ENCODE measurements at regions not wholly inside any gene's neighbourhood (a gene's known extent, or its start where the extent isn't known, plus 50 kb on each side); places are given as distances from the start of the nearest gene placed in this dataset.
"Not testable (repeated sequence)": the region's sequence is repeated elsewhere in the genome, so short reads cannot be mapped to it uniquely, and the experiment has no call there.

DNA sequence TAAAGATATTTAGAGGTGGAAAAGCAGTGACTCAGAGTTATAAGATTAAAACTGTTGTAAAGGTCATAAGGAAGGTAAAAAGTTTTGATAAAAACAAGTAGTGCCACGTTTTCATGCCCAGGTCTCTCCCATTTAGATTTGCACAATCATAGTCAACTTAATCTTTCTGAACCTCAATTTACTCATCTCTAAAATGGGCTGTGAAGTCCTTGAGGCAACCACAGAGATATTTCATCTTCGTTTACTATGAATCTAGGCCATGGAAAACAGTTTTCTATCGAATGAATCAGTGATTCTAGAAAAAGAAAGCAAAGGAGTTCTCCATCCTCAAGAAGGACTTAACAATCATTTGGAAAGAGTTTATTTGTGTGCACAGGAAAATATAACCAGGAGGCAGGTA, 190.2 kb downstream of the EDN1 start:
- DNase-seq, result no peak

DNA sequence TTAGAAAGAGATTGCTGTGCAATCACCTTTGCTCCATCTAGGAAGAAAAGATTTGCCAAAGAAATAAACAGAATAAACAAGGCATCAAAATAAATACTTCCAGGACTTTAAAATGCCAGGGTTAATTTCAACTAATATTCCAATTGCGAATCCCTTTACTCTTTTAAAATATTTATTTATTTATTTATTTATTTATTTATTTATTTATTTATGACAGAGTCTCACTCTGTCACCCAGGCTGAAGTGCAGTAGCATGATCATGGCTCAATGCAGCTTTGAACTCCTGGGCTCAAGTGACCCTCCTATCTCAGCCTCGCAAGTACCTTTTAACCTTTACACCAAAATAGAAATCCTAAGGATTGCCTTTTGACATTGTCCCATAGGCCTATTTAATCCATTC, 191.1 kb downstream of the EDN1 start:
- DNase-seq, result no peak

DNA sequence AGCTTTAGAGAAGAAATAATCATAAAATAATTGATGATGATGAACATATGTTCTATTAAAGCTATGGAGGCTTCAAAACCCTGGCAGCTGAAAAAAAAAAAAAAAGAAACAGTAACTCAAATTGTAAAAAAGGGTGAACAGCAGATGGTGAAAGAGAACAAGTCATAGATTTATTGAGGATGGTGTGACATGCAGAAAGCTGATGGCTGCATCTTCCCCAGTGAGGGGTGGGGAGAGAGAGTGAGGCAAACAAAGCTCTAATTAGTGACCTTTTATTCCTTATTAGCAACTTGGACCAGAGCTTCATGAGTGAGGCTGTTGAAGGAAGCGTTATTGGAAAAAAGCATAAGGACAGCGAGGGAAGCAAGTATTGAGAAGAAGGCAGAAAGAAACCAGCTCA, 191.7 kb downstream of the EDN1 start:
- DNase-seq, result no peak

DNA sequence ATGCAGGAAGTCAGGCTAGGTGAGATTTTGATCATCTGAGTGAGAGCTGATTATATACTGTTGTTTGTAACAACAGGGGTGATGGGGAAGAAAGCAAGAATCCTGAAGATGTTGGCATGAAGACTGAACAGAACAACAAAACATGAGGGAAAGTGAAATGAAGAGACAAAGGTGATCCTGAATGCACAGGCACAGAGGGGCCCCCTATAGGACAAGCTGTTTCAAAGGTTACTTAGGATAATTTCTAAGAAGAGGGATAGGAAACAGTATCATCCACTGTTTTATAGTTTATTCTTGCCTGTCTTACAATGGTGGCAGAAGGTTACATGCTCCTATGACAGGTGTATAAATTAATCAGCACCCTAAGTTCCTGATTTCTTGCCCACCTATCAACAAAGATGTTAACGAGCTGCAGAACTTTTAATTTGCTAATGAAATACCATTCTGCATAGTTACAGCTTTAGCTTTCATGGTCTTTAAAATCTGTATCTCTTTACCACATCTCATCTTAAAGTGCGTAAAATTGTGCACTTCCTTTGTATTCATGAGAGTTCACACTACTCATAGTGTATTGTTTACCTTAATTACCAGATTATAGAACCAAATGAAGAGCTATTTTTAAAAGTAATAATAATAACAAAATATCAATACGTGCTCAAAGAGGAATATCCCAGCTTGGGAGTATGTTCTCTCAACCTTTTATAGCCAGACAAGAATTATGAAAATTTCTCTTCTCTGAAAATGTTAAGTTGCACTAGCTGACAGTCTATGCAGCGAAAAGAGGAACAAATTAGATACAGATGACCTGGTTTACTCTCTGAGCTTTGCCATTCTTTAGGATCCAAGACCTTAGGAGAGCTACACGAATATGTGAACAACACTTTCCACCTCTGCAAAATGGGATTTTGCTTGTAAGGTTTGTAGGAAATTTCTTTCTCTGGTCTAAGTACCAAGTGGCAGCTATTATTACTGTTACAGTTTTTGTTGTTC, 192.5 kb downstream of the EDN1 start:
- peak in 1 of 2 experiments; percentile 17 for DNase-seq

DNA sequence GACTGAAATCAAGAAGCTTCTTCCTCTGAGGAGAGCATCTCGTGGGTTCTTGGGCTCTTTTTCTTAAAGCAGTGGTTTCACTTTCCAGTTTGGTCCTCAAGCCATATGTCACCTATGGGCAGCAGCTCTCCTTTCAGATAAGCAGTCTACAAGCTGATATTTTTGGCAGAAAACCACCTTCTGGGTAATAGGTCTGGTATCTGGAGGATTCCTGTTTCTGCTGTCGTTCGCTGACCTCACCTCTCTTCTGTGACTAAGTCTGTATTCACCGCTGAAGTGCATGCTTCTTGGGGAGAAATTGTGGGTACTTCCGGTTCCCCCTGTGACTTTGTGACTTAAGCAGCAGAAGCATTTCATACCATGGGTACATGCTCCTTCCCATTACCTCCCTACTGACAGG, 193.6 kb downstream of the EDN1 start:
- no peak for DNase-seq

DNA sequence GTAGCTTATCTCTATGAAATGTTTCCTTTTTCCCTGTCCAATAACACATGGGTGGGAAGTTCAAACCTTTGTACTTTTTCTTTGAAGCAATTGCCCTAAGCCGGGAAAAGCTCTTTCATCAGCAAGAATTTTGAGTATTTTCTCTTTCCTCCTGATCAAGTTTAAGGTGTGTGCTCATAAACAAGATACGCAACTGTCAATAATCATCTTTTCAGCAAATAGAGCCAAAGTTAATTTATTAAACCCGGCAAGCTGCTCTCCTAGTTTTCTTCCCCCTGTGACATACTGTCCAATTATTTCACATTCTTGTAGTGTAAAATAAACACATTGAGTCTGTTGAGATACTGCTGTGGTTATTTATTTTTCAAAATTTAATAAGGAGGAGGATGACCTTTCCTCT, 194.4 kb downstream of the EDN1 start:
- no peak for DNase-seq

DNA sequence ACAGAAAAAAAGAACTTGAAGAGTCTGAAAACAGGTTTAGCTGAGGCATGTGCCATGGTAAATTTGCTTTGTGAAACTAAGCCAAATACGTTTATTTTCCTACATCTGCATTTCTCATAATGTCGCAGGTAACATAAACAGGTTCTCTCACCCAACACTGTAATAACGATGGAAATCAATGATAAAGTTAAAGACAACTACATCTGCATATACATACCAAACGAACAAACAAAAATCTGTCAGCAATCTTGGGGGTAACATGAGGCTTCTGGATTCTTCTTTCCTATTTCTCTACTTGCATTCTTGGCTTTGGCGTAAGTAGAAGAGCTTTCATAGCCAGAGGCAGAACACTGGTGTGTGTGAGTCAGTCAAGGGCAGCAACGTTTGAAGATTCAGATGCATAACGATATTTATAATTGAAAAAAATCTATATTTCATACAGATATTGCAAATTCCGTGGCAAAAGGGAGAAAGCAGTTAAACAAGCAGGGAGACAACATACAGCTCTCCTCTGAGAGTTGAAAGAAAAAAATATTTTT, 195.1 kb downstream of the EDN1 start:
- DNase-seq, result no peak

DNA sequence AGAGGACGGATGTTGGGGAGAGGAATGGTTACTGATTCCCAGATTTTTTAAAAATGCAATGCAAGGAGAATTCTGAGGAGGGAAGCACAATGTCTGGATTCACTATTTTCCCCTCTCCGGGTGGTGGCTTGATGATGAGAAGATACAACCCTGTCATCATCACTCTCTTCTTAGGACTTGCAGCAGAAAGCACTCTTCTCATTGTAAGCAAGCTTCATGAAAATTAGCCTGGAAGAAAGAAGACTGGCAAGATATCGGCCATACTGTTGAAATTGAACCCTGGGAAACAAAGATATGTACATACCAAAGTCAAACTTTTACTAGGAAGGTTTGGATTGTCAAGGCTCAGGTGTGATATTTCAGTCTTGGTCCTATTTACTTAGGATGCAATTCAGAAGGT, 195.7 kb downstream of the EDN1 start:
- DNase-seq, result no peak

DNA sequence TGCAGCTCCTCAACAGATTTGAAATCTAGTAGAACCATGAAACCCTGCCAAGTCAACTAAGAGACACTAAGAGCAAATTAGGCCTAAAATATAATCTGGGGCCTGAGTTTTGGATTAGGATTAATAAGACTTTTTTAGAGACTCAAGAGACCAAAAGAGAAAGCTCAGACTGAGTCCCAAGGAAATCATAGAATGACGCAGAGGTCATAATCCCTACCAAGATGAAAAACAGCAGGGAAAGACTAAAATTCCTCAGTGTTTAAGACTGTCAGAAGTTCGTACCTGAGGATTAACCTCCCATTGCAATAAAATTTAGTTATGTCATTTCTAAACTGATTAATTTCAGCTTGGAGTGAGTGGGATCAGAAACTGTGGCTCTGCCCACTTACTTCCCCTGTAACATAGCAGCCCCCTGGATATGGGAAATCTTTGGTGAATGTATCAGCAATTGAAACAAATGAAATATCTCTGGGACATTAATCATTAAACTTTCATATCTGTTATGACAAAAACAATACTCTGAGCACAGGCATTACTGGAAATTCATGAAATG, 200.3 kb downstream of the EDN1 start:
- no peak for DNase-seq

DNA sequence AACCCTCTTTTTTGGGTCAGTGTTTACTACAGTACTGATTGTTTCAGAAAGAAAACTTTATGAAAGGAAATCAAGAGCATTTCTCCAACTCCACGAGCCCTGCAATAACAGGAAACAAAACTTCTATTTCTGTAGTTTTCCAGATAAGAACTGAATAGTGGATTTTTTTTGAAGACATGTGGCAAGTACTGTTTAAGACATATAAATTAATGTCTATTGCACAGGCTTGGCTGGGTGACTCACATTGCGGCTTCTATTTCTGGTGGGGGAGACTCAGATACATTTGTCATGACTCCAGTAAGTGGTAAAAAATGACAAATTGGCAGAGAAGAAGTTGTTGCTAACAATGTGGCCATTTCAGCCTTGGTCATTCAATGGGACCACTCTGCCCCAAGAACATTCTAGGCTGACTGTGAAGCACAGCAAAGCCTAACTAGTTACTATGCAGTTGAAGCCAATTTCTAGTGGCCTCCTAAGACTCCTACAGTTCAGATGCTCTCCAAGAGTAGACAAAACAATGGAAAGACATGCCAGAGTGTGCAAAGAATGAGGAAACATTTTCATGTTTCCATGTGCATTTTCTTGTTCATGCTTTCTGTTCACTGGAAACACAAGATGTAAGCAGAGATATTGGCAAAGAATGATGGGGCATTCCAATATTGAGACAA, 200.9 kb downstream of the EDN1 start:
- DNase-seq, result no peak

DNA sequence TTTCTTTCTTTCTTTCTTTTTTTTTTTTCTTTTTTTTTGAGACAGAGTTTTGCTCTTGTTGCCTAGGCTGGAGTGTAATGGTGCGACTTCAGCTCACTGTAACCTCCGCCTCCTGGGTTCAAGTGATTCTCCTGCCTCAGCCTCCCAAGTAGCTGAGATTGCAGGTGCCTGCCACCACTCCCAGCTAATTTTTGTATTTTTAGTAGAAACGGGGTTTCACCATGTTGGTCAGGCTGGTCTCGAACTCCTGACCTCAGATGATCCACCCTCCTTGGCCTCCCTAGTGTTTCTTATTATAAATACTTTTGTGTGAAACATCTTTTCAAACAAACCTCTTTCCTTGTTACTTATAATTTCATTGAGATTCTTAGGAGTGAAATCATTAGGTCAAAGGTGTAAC, 202.8 kb downstream of the EDN1 start:
- not testable (repeated sequence) for DNase-seq

DNA sequence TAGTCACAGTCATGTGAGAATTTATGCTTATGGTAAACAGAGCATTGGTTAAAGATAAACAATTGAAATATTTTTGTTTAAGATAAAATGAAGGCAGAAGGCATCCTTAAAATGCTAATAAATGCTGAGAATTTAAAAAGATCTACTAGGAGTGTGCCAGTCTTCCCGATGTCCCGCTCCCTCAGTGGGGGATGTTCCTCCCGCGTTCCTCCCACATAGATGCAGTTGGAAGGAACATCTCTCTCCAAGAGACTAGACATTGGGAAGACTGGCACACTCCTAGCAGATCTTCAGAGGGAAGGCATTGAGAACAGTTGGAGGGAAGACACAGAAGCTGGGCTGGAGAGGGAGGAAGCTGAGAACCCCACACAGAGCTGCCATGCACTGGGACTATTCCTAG, 203.3 kb downstream of the EDN1 start:
- no peak for DNase-seq

DNA sequence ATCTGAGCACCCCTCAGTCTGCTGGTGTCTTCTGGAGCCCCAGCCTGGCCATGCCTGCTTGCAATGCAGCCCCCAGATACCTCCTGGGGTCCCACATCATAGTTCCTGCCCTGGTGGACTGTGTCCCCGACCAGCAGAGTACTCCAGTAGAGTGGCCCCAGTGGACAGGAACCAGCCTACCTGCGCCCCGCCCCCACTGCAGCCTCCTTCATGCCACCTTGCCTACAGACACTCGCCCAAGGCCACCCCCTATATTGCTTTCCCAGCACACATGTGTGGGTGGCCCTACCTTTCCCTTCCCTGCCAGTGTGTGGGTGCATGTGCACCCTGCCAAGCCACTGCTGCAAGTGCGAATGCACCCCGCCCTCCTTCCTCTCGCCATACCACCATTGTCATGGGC, 204.0 kb downstream of the EDN1 start:
- no peak for DNase-seq

DNA sequence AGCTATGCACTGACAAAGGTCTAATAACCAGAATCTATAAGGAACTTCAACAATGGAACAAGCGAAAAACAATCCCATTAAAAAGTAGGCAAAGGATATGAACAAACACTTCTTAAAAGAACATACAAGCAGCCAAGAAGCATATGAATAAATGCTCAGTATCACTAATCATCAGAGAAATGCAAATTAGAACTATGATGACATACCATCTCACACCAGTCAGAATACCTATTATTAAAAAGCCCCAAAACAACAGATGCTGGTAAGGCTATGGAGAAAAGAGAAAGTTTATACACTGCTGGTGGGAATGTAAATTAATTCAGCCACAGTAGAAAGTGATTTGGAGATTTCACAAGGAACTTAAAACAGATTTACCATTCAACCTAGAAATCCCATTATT, 211.8 kb downstream of the EDN1 start:
- DNase-seq, result no peak

DNA sequence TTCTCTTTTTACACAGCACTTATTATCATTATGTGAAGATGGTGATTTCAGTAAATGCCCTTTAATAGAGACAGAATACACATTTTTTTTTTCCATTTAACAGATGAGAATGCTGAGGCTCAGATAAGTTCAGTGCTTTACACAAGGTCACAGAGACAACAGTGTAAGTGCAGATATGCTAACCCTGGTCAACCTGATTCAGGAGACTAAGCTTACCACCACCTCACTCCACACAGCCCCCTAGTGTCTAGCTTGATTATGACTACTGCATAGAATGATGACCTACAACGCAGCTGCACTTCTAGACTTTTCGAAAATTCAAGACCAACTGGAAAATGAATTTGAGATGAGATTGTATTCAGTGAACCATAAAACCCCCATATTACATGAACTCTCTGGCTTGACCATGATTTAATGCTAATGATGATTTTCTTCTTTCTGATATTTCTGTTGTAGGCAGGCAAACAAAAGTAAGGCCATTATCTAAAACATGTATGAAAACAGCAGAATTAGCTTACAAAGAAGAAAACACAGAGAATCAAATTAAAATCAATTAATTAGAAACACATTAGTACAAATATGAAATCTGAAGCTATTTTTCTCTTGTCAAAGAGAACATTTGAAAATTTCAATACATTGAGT, 212.1 kb upstream of the PHACTR1 start:
- peak in 1 of 2 experiments; percentile 38 for DNase-seq

DNA sequence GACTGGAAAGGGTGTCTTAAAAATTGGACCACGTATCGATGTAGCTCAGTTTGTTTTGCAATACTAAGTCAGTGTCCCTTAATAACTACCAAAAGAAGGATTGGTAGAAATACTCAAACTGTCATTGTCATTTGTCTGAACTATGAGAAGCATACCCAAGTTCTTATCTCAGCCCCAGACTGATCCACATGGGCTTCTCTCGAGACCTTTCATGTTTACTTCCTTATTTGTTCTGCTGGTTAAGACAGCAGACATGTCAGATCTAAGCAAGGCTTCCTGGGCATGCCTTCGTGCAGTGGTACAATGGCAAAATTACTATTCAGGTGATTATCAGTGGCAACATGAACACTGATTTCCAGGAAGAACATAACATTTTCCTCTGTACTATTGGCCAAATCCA, 211.1 kb upstream of the PHACTR1 start:
- DNase-seq, result no peak

DNA sequence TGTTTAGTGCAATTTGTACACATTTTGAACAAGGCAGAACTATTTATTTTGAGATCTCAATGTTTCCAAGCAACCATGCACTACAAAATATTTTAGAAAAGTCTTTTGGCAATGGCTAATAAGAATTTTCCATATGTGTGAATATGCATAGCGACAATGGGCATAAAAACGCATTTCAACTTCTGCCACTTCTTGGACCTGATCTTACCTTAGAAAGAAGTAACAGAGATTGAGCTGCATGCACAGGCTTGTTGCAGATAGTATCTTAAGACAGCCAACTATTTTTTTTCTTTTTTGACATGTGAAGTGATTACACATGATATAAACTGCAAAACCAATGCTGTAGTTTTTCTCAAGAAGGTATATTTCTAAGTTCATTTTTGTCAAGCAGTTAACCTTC, 210.4 kb upstream of the PHACTR1 start:
- no peak for DNase-seq

DNA sequence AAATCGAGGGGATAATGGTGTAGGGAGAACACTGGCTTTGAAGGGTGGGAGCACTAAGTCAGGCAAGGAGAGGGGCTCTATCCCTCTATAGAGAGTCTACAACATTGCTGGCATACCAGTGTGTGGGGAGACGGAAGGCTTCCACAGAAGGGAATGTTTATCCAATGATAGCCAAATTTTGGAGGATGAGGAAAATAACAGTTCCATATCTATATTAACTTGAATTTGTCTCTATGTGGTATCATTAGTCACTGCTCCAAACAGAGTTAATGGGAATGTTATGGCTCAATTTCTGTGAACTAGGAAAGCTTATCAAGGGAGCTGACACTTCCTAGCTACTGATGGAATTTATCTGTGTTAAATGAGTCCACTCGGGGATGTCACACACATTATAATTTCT, 208.9 kb upstream of the PHACTR1 start:
- no peak for DNase-seq

DNA sequence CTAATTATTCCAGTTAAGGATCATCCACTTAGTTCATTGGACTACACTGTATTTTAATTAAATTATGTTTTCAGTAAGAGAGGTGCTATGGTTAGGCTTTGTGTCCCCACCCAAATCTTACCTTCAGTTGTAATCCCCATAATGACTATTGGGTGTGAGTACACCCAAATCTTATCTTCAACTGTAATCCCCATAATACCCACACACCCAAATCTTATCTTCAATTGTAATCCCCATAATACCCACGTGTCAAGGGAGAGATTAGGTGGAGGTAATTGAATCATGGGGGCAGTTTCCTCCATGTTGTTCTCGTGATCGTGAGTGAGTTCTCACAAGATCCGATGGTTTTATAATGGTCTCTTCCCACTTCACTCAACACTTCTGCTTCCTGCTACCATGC, 208.0 kb upstream of the PHACTR1 start:
- DNase-seq, result no peak

DNA sequence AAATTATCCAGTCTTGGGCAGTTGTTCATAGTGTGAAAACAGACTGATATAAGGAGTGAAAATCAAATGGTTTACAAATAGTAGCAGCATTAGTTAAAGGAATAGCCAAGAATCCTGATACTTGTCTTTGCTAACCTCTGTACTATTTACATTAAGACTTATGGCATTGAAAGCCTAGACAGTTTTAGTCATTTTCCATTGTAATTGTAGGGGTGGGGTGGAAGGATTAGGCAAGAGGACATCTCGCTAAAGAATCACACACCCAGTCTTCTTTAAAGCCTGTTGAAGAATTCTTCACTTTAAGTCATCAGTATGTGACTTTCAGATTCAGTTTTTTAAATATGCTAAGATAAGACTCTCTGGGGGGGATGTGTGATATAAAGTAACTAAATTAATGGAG, 207.5 kb upstream of the PHACTR1 start:
- no peak for DNase-seq

DNA sequence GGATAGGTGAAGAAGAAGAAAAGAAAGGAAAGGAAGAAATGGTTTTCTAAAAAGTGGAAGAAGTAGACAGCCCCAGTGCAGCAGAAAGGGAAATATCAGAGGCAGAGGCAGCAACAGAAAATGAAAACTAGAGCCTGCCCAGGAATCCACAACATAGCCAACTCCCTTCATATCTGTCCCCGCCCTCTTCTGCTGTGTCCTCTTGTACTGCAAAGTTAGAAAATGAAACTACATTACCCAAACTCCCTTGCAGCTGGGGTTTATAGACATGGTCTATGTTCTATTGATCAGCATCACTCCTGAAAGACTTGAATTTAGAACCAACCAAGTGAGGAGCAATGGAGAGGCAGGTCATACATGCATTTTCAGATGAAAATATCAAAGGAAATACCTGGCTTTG, 200.5 kb upstream of the PHACTR1 start:
- DNase-seq, result no peak

DNA sequence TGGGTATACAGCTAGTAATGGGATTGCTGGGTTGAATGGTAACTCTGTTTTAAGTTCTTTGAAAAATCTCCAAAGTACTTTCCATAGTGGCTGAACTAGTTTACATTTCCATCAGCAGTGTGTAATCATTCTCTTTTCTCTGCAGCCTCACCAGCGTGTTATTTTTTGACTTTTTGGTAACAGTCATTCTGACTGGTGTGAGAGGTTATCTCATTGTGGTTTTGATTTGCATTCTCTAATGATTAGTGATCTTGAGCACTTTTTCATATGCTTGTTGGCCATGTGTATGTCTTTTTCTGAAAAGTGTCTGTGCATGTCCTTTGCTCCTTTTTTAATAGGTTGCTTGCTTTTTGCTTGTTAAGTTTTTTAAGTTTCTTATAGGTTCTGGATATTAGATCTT, 194.2 kb upstream of the PHACTR1 start:
- no peak for DNase-seq

DNA sequence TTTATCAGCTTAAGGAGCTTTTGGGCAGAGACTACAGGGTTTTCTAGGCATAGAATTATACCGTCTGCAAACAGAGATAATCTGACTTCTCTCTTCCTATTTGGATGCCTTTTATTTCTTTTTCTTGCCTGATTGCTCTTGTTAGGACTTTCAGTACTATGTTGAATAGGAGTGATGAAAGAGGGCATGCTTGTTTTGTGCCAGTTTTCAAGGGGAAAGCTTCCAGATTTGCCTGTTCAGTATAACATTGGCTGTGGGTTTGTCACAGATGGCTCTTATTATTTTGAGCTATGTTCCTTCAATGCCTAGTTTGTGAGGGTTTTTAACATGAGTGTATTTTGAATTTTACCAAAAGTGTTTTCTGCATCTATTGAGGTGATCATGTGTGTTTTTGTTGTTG, 192.8 kb upstream of the PHACTR1 start:
- DNase-seq, result no peak

Data from NCI-H526 (cell line).